ENCODE measurements at regions not wholly inside any gene's neighbourhood (a gene's known extent, or its start where the extent isn't known, plus 50 kb on each side); places are given as distances from the start of the nearest gene placed in this dataset.

- DNase-seq (no peak), ATAC-seq (no peak)
- H3K4me1 Mint-ChIP-seq, result no peaks in the 10 kb centered on the region
- no peaks in the 10 kb centered on the region for H3K27me3 Mint-ChIP-seq
- no peaks in the 10 kb centered on the region for H3K9me3 Mint-ChIP-seq (ENCODE audit: low read depth)
- CTCF ChIA-PET, result no interaction called here
- no peak overlapping the region for H3K27ac Mint-ChIP-seq
- H3K36me3 Mint-ChIP-seq, result no peaks in the 10 kb centered on the region
- H3K4me3 Mint-ChIP-seq, result no peak overlapping the region
Measured at GRCh38 chr4:54898056-54898562, 227.3 kb downstream of the KDR start.

- H3K9me3 Mint-ChIP-seq (ENCODE audit: low read depth), result no peaks in the 10 kb centered on the region
- no peaks in the 10 kb centered on the region for H3K27me3 Mint-ChIP-seq
- no peak overlapping the region for H3K27ac Mint-ChIP-seq
- CTCF ChIA-PET, result no interaction called here
- no peaks in the 10 kb centered on the region for H3K36me3 Mint-ChIP-seq
- ATAC-seq (no peak), DNase-seq (no peak)
- no peak overlapping the region for H3K4me3 Mint-ChIP-seq
- H3K4me1 Mint-ChIP-seq, result no peaks in the 10 kb centered on the region
Measured at GRCh38 chr4:54897590-54897989, 227.8 kb downstream of the KDR start.

GRCh38 chr4:54882616-54883015 lies 224.9 kb downstream of the KIT start:
- no peak for ATAC-seq
- H3K27me3 Mint-ChIP-seq, result no peaks in the 10 kb centered on the region
- H3K9me3 Mint-ChIP-seq (ENCODE audit: low read depth), result no peaks in the 10 kb centered on the region
- no peaks in the 10 kb centered on the region for H3K4me1 Mint-ChIP-seq
- no peak overlapping the region for H3K27ac Mint-ChIP-seq
- H3K4me3 Mint-ChIP-seq, result no peak overlapping the region
- CTCF ChIA-PET, result no interaction called here
- no peak for DNase-seq
- no peaks in the 10 kb centered on the region for H3K36me3 Mint-ChIP-seq

GRCh38 chr4:54879576-54879975 lies 221.8 kb downstream of the KIT start:
- no peak overlapping the region for H3K4me3 Mint-ChIP-seq

GRCh38 chr4:54877006-54877405 lies 219.2 kb downstream of the KIT start:
- Mint-ChIP-seq H3K27me3 (no peaks in the 10 kb centered on the region), H3K9me3 (ENCODE audit: low read depth) (no peaks in the 10 kb centered on the region), H3K4me1 (no peaks in the 10 kb centered on the region), H3K36me3 (no peaks in the 10 kb centered on the region), H3K4me3 (no peak overlapping the region), H3K27ac (no peak overlapping the region)
- DNase-seq (no peak), ATAC-seq (no peak)
- CTCF ChIA-PET, result no interaction called here

More at GRCh38 chr4:54879576-54879975, 221.8 kb downstream of the KIT start:
- ATAC-seq, result no peak
- CTCF ChIA-PET, result no interaction called here
- no peak overlapping the region for H3K27ac Mint-ChIP-seq
- H3K9me3 Mint-ChIP-seq (ENCODE audit: low read depth), result no peaks in the 10 kb centered on the region
- DNase-seq, result no peak
- H3K27me3 Mint-ChIP-seq, result no peaks in the 10 kb centered on the region
- no peaks in the 10 kb centered on the region for H3K4me1 Mint-ChIP-seq
- no peaks in the 10 kb centered on the region for H3K36me3 Mint-ChIP-seq

GRCh38 chr4:54872261-54872660 lies 214.5 kb downstream of the KIT start:
- ATAC-seq (no peak), DNase-seq (no peak)
- CTCF ChIA-PET, result no interaction called here
- Mint-ChIP-seq H3K27ac (no peak overlapping the region), H3K4me1 (no peaks in the 10 kb centered on the region), H3K9me3 (ENCODE audit: low read depth) (no peaks in the 10 kb centered on the region), H3K27me3 (no peaks in the 10 kb centered on the region), H3K36me3 (no peaks in the 10 kb centered on the region), H3K4me3 (no peak overlapping the region)

GRCh38 chr4:54863571-54864255 lies 206.0 kb downstream of the KIT start:
- Mint-ChIP-seq H3K4me3 (no peak overlapping the region), H3K36me3 (no peaks in the 10 kb centered on the region), H3K27ac (no peak overlapping the region), H3K27me3 (no peaks in the 10 kb centered on the region), H3K4me1 (no peaks in the 10 kb centered on the region), H3K9me3 (ENCODE audit: low read depth) (no peaks in the 10 kb centered on the region)
- CTCF ChIA-PET, result no interaction called here
- no peak for DNase-seq
- ATAC-seq, result no peak

- DNase-seq (no peak), ATAC-seq (no peak)
- H3K36me3 Mint-ChIP-seq, result no peaks in the 10 kb centered on the region
- CTCF ChIA-PET, result no interaction called here
- no peaks in the 10 kb centered on the region for H3K27me3 Mint-ChIP-seq
- no peaks in the 10 kb centered on the region for H3K9me3 Mint-ChIP-seq (ENCODE audit: low read depth)
- no peak overlapping the region for H3K4me3 Mint-ChIP-seq
- no peak overlapping the region for H3K27ac Mint-ChIP-seq
- no peaks in the 10 kb centered on the region for H3K4me1 Mint-ChIP-seq
Measured at GRCh38 chr4:54861201-54861600, 203.4 kb downstream of the KIT start.

GRCh38 chr4:54855191-54855854 lies 197.6 kb downstream of the KIT start:
- CTCF ChIA-PET, result no interaction called here
- H3K27ac Mint-ChIP-seq, result no peak overlapping the region
- DNase-seq (no peak), ATAC-seq (no peak)
- H3K27me3 Mint-ChIP-seq, result no peaks in the 10 kb centered on the region
- H3K36me3 Mint-ChIP-seq, result no peaks in the 10 kb centered on the region
- H3K4me1 Mint-ChIP-seq, result no peaks in the 10 kb centered on the region
- H3K4me3 Mint-ChIP-seq, result no peak overlapping the region
- no peaks in the 10 kb centered on the region for H3K9me3 Mint-ChIP-seq (ENCODE audit: low read depth)

- Mint-ChIP-seq H3K4me1 (no peaks in the 10 kb centered on the region), H3K9me3 (ENCODE audit: low read depth) (no peaks in the 10 kb centered on the region), H3K27ac (no peak overlapping the region), H3K27me3 (no peaks in the 10 kb centered on the region), H3K4me3 (no peak overlapping the region), H3K36me3 (no peaks in the 10 kb centered on the region)
- ATAC-seq (no peak), DNase-seq (no peak)
- CTCF ChIA-PET, result interaction anchor here (0.7 kb wide), 1 partner anchor 120 kb away, joined by 3 read pairs; no protein-coding TSS in a partner anchor
Measured at GRCh38 chr4:54852602-54853001, 194.8 kb downstream of the KIT start.

- Mint-ChIP-seq H3K4me3 (no peak overlapping the region), H3K4me1 (no peaks in the 10 kb centered on the region), H3K27me3 (no peaks in the 10 kb centered on the region), H3K9me3 (ENCODE audit: low read depth) (no peaks in the 10 kb centered on the region), H3K36me3 (no peaks in the 10 kb centered on the region), H3K27ac (no peak overlapping the region)
- ATAC-seq, result no peak
- CTCF ChIA-PET, result interaction anchor here (0.7 kb wide), 1 partner anchor 120 kb away, joined by 3 read pairs; no protein-coding TSS in a partner anchor
- DNase-seq, result no peak
Measured at GRCh38 chr4:54852054-54852453, 194.3 kb downstream of the KIT start.

- CTCF ChIA-PET, result no interaction called here
- Mint-ChIP-seq H3K4me3 (no peak overlapping the region), H3K36me3 (no peaks in the 10 kb centered on the region), H3K9me3 (ENCODE audit: low read depth) (no peaks in the 10 kb centered on the region), H3K4me1 (no peaks in the 10 kb centered on the region), H3K27me3 (no peaks in the 10 kb centered on the region), H3K27ac (no peak overlapping the region)
- ATAC-seq, result no peak
- DNase-seq, result no peak
Measured at GRCh38 chr4:54844911-54845310, 187.2 kb downstream of the KIT start.

GRCh38 chr4:54843946-54844345 lies 186.2 kb downstream of the KIT start:
- CTCF ChIA-PET, result no interaction called here
- no peaks in the 10 kb centered on the region for H3K36me3 Mint-ChIP-seq
- no peak for DNase-seq
- no peak overlapping the region for H3K27ac Mint-ChIP-seq
- H3K4me1 Mint-ChIP-seq, result no peaks in the 10 kb centered on the region
- no peaks in the 10 kb centered on the region for H3K27me3 Mint-ChIP-seq
- no peaks in the 10 kb centered on the region for H3K9me3 Mint-ChIP-seq (ENCODE audit: low read depth)
- ATAC-seq, result no peak
- no peak overlapping the region for H3K4me3 Mint-ChIP-seq

- DNase-seq (no peak), ATAC-seq (no peak)
- Mint-ChIP-seq H3K4me3 (no peak overlapping the region), H3K27ac (no peak overlapping the region), H3K27me3 (no peaks in the 10 kb centered on the region), H3K36me3 (no peaks in the 10 kb centered on the region), H3K9me3 (ENCODE audit: low read depth) (no peaks in the 10 kb centered on the region), H3K4me1 (no peaks in the 10 kb centered on the region)
- CTCF ChIA-PET, result no interaction called here
Measured at GRCh38 chr4:54843106-54843505, 185.3 kb downstream of the KIT start.

Measured in activated CD8-positive, alpha-beta memory T cell treated with anti-CD3 and anti-CD28 coated beads, Interleukin-2, amount 10 ng/mL, durations not matched to agents 7 days and 5 days (primary cell).